IMR-90 (cell line): ENCODE measurements at regions not wholly inside any gene's neighbourhood (a gene's known extent, or its start where the extent isn't known, plus 50 kb on each side); places are given as distances from the start of the nearest gene placed in this dataset.

Experiments
- CHD1 ChIP-seq: IDR thresholded peaks from 2 replicates; pipeline ENCODE4 v1.6.1; 2012; ENCODE audit warnings: low read depth, low read length, improper control_type of control experiment
- FOS ChIP-seq: fragments of 150-350 bp; IDR thresholded peaks from 2 replicates; pipeline ENCODE4 v1.6.1; 2016; ENCODE audit warnings: low read depth, low read length
- MAFK ChIP-seq: IDR thresholded peaks from 2 replicates; pipeline ENCODE4 v1.6.1; 2012; ENCODE audit warnings: low read depth, low read length, improper control_type of control experiment
- MAZ ChIP-seq: IDR thresholded peaks from 2 replicates; pipeline ENCODE4 v1.6.1; 2012; ENCODE audit warnings: low read depth, mild to moderate bottlenecking, low read length, improper control_type of control experiment, moderate library complexity, borderline replicate concordance
- POLR2A ChIP-seq: IDR thresholded peaks from 2 replicates; pipeline ENCODE4 v1.6.1; 2012; ENCODE audit warnings: mild to moderate bottlenecking, low read depth, low read length
- RAD21 ChIP-seq: IDR thresholded peaks from 2 replicates; pipeline ENCODE4 v1.6.1; 2012; ENCODE audit warnings: low read length, improper control_type of control experiment
- RFX5 ChIP-seq: IDR thresholded peaks from 2 replicates; pipeline ENCODE4 v1.8.0; 2012; ENCODE audit warnings: low read depth, mild to moderate bottlenecking, low read length, moderate library complexity
- USF2 ChIP-seq: fragments of 150-350 bp; IDR thresholded peaks from 2 replicates; pipeline ENCODE4 v1.6.1; 2017; ENCODE audit warnings: mild to moderate bottlenecking, antibody characterized with exemption, low read length, low read depth
- TF ChIP-seq, protein P1 (sequence below): conservative IDR thresholded peaks from 2 replicates; pipeline ENCODE4 v1.5.1; 2012; ENCODE audit warnings: mild to moderate bottlenecking, low read depth, low read length, improper control_type of control experiment

- TF ChIP-seq, protein P1, sequence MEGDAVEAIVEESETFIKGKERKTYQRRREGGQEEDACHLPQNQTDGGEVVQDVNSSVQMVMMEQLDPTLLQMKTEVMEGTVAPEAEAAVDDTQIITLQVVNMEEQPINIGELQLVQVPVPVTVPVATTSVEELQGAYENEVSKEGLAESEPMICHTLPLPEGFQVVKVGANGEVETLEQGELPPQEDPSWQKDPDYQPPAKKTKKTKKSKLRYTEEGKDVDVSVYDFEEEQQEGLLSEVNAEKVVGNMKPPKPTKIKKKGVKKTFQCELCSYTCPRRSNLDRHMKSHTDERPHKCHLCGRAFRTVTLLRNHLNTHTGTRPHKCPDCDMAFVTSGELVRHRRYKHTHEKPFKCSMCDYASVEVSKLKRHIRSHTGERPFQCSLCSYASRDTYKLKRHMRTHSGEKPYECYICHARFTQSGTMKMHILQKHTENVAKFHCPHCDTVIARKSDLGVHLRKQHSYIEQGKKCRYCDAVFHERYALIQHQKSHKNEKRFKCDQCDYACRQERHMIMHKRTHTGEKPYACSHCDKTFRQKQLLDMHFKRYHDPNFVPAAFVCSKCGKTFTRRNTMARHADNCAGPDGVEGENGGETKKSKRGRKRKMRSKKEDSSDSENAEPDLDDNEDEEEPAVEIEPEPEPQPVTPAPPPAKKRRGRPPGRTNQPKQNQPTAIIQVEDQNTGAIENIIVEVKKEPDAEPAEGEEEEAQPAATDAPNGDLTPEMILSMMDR, result no peak
- no peak for TF ChIP-seq POLR2A
- no peak for TF ChIP-seq CHD1
- TF ChIP-seq MAZ, result no peak
- peak; percentile 28 for TF ChIP-seq MAFK
- TF ChIP-seq RFX5, result no peak
- no peak for TF ChIP-seq FOS
- TF ChIP-seq RAD21, result no peak
- no peak for TF ChIP-seq USF2
Observed at GRCh38 chr7:20075992-20076820, 141.0 kb downstream of the MACC1 start.
